T-cell (primary cell): ENCODE measurements at regions not wholly inside any gene's neighbourhood (a gene's known extent, or its start where the extent isn't known, plus 50 kb on each side); places are given as distances from the start of the nearest gene placed in this dataset.

ENCODE experiments used
- ATAC-seq, 4 experiments: fragments of 200-7000 bp in 3 of 4; fragments of 150-1000 bp in 1 of 4; cut with Tn5 transposase; replicated peaks in 1 of 4; 1 replicate in 3 of 4; 2 replicates in 1 of 4; pipeline ENCODE4 v1.10.0; 2021; ENCODE audit warnings: moderate library complexity in 3 of 4, mild to moderate bottlenecking in 2 of 4, moderate number of reproducible peaks in 1 of 4
- CTCF ChIA-PET, 2 donors: fragments of 300-600 bp; sonication (Branson Sonifier 250); formaldehyde crosslinking; loops; one replicate each; lab custom pipeline; 2022; ENCODE audit warnings: antibody characterized with exemption in 2 of 2; lab: Charles Lee
- POLR2A ChIA-PET, 2 donors: fragments of 300-600 bp; sonication (Branson Sonifier 250); formaldehyde crosslinking; loops; one replicate each; lab custom pipeline; 2022; ENCODE audit warnings: antibody characterized with exemption in 2 of 2; lab: Charles Lee
- DNase-seq, 35 experiments: peaks; one replicate each; pipeline versions ENCODE4 v3.0.0 to v3.0.0-alpha.2; 2013 to 2023
- H3K27ac ChIP-seq: one replicate; pipeline ENCODE4 v1.5.1; 2013; ENCODE audit warnings: low read length
- H3K27me3 ChIP-seq, 2 experiments: replicated peaks in 1 of 2; 1 replicate in 1 of 2; 2 replicates in 1 of 2; pipeline versions ENCODE4 v1.6.1 to v1.7.0; 2013; ENCODE audit warnings: low read length in 1 of 2, mixed read lengths in 1 of 2; ENCODE audit not compliant: control insufficient read depth in 2 of 2, insufficient read depth in 2 of 2; ENCODE audit errors: extremely low read depth in 1 of 2
- H3K36me3 ChIP-seq, 2 donors: 1 replicate in 1 of 2; 2 replicates in 1 of 2; pipeline versions ENCODE4 v1.6.1 to v1.7.0; 2013; ENCODE audit warnings: low read length in 1 of 2; ENCODE audit not compliant: control insufficient read depth in 2 of 2, insufficient read depth in 1 of 2; ENCODE audit errors: extremely low read depth in 1 of 2
- H3K4me1 ChIP-seq, 2 experiments: 1 replicate in 1 of 2; 2 replicates in 1 of 2; pipeline versions ENCODE4 v1.6.1 to v1.7.0; 2013; ENCODE audit warnings: low read length in 2 of 2, mixed read lengths in 1 of 2; ENCODE audit not compliant: insufficient read depth in 2 of 2, control insufficient read depth in 1 of 2; ENCODE audit errors: extremely low read depth in 1 of 2
- H3K4me3 ChIP-seq, 2 donors: 1 replicate in 1 of 2; 2 replicates in 1 of 2; pipeline versions ENCODE4 v1.5.1 to v1.7.0; 2013; ENCODE audit warnings: mild to moderate bottlenecking in 2 of 2, low read length in 1 of 2, moderate library complexity in 1 of 2; ENCODE audit not compliant: control insufficient read depth in 1 of 2; ENCODE audit errors: extremely low read depth in 1 of 2
- H3K9me3 ChIP-seq: 2 replicates; pipeline ENCODE4 v1.7.0; 2013
- H3K27ac Mint-ChIP-seq, 2 donors: one replicate each; pipeline ENCODE4 v1.8.0; 2020 to 2021; ENCODE audit warnings: mild to moderate bottlenecking in 2 of 2, mixed read lengths in 2 of 2
- H3K27me3 Mint-ChIP-seq, 2 donors: one replicate each; pipeline ENCODE4 v1.8.0; 2021 to 2022; ENCODE audit warnings: mixed read lengths in 2 of 2
- H3K36me3 Mint-ChIP-seq: one replicate; pipeline ENCODE4 v1.8.0; 2021; ENCODE audit warnings: mixed read lengths
- H3K4me1 Mint-ChIP-seq, 3 donors: one replicate each; pipeline ENCODE4 v1.8.0; 2020 to 2022; ENCODE audit warnings: mixed read lengths in 3 of 3, mild to moderate bottlenecking in 1 of 3
- H3K4me3 Mint-ChIP-seq, 3 donors: one replicate each; pipeline ENCODE4 v1.8.0; 2020 to 2022; ENCODE audit warnings: mild to moderate bottlenecking in 3 of 3, mixed read lengths in 3 of 3, moderate library complexity in 3 of 3
- H3K9me3 Mint-ChIP-seq, 3 donors: one replicate each; pipeline ENCODE4 v1.8.0; 2020 to 2022; ENCODE audit warnings: mixed read lengths in 3 of 3
- WGBS: methylation state at CpG from one replicate; pipeline ENCODE4 v1.1.5; 2013; ENCODE audit warnings: missing lambda C conversion rate; ENCODE audit not compliant: insufficient coverage; 5-methylcytosine and 5-hydroxymethylcytosine counted together

- CTCF ChIA-PET: interaction anchor here (0.6 to 2.3 kb wide), 12 partner anchors 10 to 1286 kb away, joined by 3 to 22 read pairs (median 4); no protein-coding TSS in a partner anchor
Measured at GRCh38 chr18:5057386-5058348, 139.4 kb downstream of the AKAIN1 start.

GRCh38 chr18:5052491-5052890 is 144.6 kb downstream of the AKAIN1 start:
- Histone ChIP-seq H3K27ac (no peak overlapping the region), H3K4me1 (no peaks in the 10 kb centered on the region), H3K27me3 (no peaks in the 10 kb centered on the region), H3K4me3 (no peak overlapping the region), H3K36me3 (no peaks in the 10 kb centered on the region), H3K9me3 (no peaks in the 10 kb centered on the region)
- CTCF ChIA-PET: no interaction called here
- Mint-ChIP-seq H3K27ac (no peak overlapping the region), H3K4me3 (no peak overlapping the region), H3K9me3 (no peaks in the 10 kb centered on the region), H3K36me3 (no peaks in the 10 kb centered on the region), H3K27me3 (peaks cover 3% of the 10 kb centered on the region in 2 donors), H3K4me1 (peaks cover 2 to 4% (median 2%) of the 10 kb centered on the region in 3 donors)
- 29% methylated on average over 1 of the region's 4 CpGs for WGBS
- ATAC-seq (no peak), DNase-seq (no peak)
- POLR2A ChIA-PET: no interaction called here

More at GRCh38 chr18:5057386-5058348, 139.4 kb downstream of the AKAIN1 start:
- peaks cover 5 to 11% of the 10 kb centered on the region in 2 experiments for H3K4me1 ChIP-seq
- Mint-ChIP-seq H3K27me3 (peaks cover 0 to 5% of the 10 kb centered on the region in 2 donors), H3K4me1 (peaks cover 20 to 22% (median 20%) of the 10 kb centered on the region in 3 donors), H3K9me3 (no peaks in the 10 kb centered on the region), H3K27ac (no peak overlapping the region), H3K36me3 (no peaks in the 10 kb centered on the region), H3K4me3 (no peak overlapping the region)
- DNase-seq (peak in 29 of 35 experiments; percentile 1 to 65 (median 29)), ATAC-seq (peak in 2 of 4 experiments; percentile 33 to 48)
- no peaks in the 10 kb centered on the region for H3K9me3 ChIP-seq
- POLR2A ChIA-PET: no interaction called here
- peaks cover 0 to 3% of the 10 kb centered on the region in 2 experiments for H3K27me3 ChIP-seq
- H3K4me3 ChIP-seq: no peak overlapping the region
- no peak overlapping the region for H3K27ac ChIP-seq
- WGBS: 26% methylated on average over 8 of the region's 13 CpGs
- H3K36me3 ChIP-seq: no peaks in the 10 kb centered on the region

- H3K9me3 ChIP-seq: no peaks in the 10 kb centered on the region
- peaks cover 2 to 3% of the 10 kb centered on the region in 2 donors for H3K27me3 Mint-ChIP-seq
- H3K27me3 ChIP-seq: no peaks in the 10 kb centered on the region
- ChIA-PET POLR2A (no interaction called here), CTCF (no interaction called here)
- H3K36me3 Mint-ChIP-seq: no peaks in the 10 kb centered on the region
- WGBS: no CpG with 5 or more reads among the region's 2 CpGs
- no peaks in the 10 kb centered on the region for H3K4me1 ChIP-seq
- no peaks in the 10 kb centered on the region for H3K9me3 Mint-ChIP-seq
- no peaks in the 10 kb centered on the region for H3K4me1 Mint-ChIP-seq
- H3K4me3 ChIP-seq: no peak overlapping the region
- no peak overlapping the region for H3K27ac ChIP-seq
- ATAC-seq (no peak), DNase-seq (no peak)
- no peak overlapping the region for H3K4me3 Mint-ChIP-seq
- no peak overlapping the region for H3K27ac Mint-ChIP-seq
- no peaks in the 10 kb centered on the region for H3K36me3 ChIP-seq
Measured at GRCh38 chr18:5051207-5051606, 145.8 kb downstream of the AKAIN1 start.

GRCh38 chr18:5049124-5049523 is 147.9 kb downstream of the AKAIN1 start:
- Histone ChIP-seq H3K4me3 (no peak overlapping the region), H3K4me1 (no peaks in the 10 kb centered on the region), H3K9me3 (no peaks in the 10 kb centered on the region), H3K27me3 (no peaks in the 10 kb centered on the region), H3K27ac (no peak overlapping the region), H3K36me3 (no peaks in the 10 kb centered on the region)
- no CpG with 5 or more reads among the region's 3 CpGs for WGBS
- no peak overlapping the region for H3K4me3 Mint-ChIP-seq
- no peaks in the 10 kb centered on the region for H3K36me3 Mint-ChIP-seq
- H3K4me1 Mint-ChIP-seq: no peaks in the 10 kb centered on the region
- H3K27ac Mint-ChIP-seq: no peak overlapping the region
- DNase-seq: no peak
- peaks cover 0 to 3% of the 10 kb centered on the region in 2 donors for H3K27me3 Mint-ChIP-seq
- POLR2A ChIA-PET: interaction anchor here in 1 of 2 donors (0.5 kb wide), 1 partner anchor 214 kb away, joined by 3 read pairs; no protein-coding TSS in a partner anchor
- CTCF ChIA-PET: no interaction called here
- H3K9me3 Mint-ChIP-seq: no peaks in the 10 kb centered on the region
- no peak for ATAC-seq

- Histone ChIP-seq H3K4me1 (no peaks in the 10 kb centered on the region), H3K36me3 (no peaks in the 10 kb centered on the region), H3K27ac (no peak overlapping the region), H3K9me3 (no peaks in the 10 kb centered on the region), H3K4me3 (no peak overlapping the region), H3K27me3 (peaks cover 0 to 2% of the 10 kb centered on the region in 2 experiments)
- ChIA-PET CTCF (no interaction called here), POLR2A (no interaction called here)
- Mint-ChIP-seq H3K27ac (no peak overlapping the region), H3K9me3 (no peaks in the 10 kb centered on the region), H3K27me3 (peaks cover 9 to 21% of the 10 kb centered on the region in 2 donors), H3K4me3 (no peak overlapping the region), H3K36me3 (no peaks in the 10 kb centered on the region), H3K4me1 (no peaks in the 10 kb centered on the region)
- DNase-seq: no peak
- ATAC-seq: no peak
- WGBS: 86% methylated on average over 2 of the region's 3 CpGs
Measured at GRCh38 chr18:5040476-5040875, 156.6 kb downstream of the AKAIN1 start.

- H3K4me1 Mint-ChIP-seq: no peaks in the 10 kb centered on the region
- H3K4me1 ChIP-seq: no peaks in the 10 kb centered on the region
- peaks cover 9 to 17% of the 10 kb centered on the region in 2 donors for H3K27me3 Mint-ChIP-seq
Measured at GRCh38 chr18:5036523-5036922, 160.5 kb downstream of the AKAIN1 start.

More at GRCh38 chr18:5036523-5036922, 160.5 kb downstream of the AKAIN1 start:
- no peak overlapping the region for H3K4me3 ChIP-seq
- peaks cover 0 to 12% (median 5%) of the 10 kb centered on the region in 3 donors for H3K9me3 Mint-ChIP-seq
- no peak overlapping the region for H3K4me3 Mint-ChIP-seq
- H3K27ac ChIP-seq: no peak overlapping the region
- DNase-seq: no peak
- ChIA-PET CTCF (no interaction called here), POLR2A (no interaction called here)
- no peaks in the 10 kb centered on the region for H3K27me3 ChIP-seq
- ATAC-seq: no peak
- no peaks in the 10 kb centered on the region for H3K9me3 ChIP-seq
- H3K36me3 Mint-ChIP-seq: no peaks in the 10 kb centered on the region
- no peaks in the 10 kb centered on the region for H3K36me3 ChIP-seq
- no peak overlapping the region for H3K27ac Mint-ChIP-seq
